ENCODE measurements at regions not wholly inside any gene's neighbourhood (a gene's known extent, or its start where the extent isn't known, plus 50 kb on each side); places are given as distances from the start of the nearest gene placed in this dataset.

DNA sequence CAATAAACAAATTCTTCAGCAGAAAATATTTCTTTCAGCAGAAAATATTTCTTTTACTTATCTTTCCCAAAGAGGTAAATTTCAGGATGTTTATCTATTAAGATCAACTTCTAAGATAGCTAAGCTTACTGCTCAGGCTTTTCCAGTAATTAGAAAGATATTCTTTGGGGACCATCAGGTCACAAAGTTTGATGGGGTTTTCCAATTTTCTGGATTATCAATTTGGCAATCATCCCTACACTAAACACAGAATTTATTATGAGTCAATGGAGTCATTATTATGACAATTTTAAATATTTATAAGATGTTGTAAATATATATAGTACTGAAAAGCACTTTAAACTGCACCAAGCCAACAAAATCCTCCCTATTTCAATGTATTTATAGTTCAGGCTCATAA lies 137.6 kb downstream of the AKAP11 start:
- Histone ChIP-seq H3K27me3 (ENCODE audit: insufficient read depth, low read depth) (no peaks in the 10 kb centered on the region), H3K4me2 (no peak overlapping the region), H3K27ac (no peak overlapping the region), H3K4me3 (IDR thresholded peaks at IDR 0.05; ENCODE audit: insufficient read depth, low read depth, low read length) (no peak overlapping the region), H3K79me2 (ENCODE audit: insufficient read depth, low read depth) (no peaks in the 10 kb centered on the region), H4K20me1 (ENCODE audit: insufficient read depth) (no peaks in the 10 kb centered on the region), H3K4me1 (ENCODE audit: low read depth, poor library complexity, severe bottlenecking) (no peaks in the 10 kb centered on the region), H3K36me3 (ENCODE audit: insufficient read depth) (no peaks in the 10 kb centered on the region), H2AFZ (ENCODE audit: low read depth) (no peak overlapping the region), H3K9ac (no peak overlapping the region)
- TF ChIP-seq, protein P1, sequence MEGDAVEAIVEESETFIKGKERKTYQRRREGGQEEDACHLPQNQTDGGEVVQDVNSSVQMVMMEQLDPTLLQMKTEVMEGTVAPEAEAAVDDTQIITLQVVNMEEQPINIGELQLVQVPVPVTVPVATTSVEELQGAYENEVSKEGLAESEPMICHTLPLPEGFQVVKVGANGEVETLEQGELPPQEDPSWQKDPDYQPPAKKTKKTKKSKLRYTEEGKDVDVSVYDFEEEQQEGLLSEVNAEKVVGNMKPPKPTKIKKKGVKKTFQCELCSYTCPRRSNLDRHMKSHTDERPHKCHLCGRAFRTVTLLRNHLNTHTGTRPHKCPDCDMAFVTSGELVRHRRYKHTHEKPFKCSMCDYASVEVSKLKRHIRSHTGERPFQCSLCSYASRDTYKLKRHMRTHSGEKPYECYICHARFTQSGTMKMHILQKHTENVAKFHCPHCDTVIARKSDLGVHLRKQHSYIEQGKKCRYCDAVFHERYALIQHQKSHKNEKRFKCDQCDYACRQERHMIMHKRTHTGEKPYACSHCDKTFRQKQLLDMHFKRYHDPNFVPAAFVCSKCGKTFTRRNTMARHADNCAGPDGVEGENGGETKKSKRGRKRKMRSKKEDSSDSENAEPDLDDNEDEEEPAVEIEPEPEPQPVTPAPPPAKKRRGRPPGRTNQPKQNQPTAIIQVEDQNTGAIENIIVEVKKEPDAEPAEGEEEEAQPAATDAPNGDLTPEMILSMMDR (conservative IDR thresholded peaks at IDR 0.05; ENCODE audit: low read depth, low read length) = no peak

DNA sequence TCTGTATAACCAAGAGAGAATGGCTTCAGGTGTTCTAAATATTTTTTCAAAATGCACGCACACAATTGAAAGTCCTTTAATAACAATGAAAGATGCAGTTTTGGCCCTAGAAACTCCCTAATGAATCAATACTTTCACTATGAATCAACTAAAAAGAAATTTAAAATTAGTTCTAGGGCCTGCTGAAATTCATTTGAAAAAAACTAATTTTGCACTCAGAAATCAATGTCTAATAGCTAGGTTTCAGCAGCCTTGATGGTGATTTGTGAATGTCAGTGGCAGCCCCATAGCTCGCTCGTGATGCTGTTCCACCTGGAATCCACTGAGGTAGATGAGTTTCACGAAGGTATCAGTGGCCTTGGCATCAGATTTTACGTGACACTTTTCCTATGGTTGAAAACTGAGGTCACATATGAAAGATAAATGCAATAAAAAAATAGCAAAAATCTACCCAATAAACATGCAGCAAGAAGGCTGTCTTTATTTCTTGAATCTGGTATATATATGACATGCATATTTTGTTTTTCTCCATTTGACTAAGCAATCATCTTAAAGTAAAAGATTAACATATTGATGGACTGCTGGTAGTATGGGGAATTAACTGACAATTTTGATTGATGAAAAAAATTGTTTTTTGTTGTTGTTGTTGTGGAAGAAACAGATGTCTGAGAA lies 141.0 kb downstream of the AKAP11 start:
- no peaks in the 10 kb centered on the region for H3K27me3 ChIP-seq (ENCODE audit: insufficient read depth, low read depth)
- H3K79me2 ChIP-seq (ENCODE audit: insufficient read depth, low read depth) = no peaks in the 10 kb centered on the region
- H3K9ac ChIP-seq = no peak overlapping the region
- no peak overlapping the region for H3K4me3 ChIP-seq (IDR thresholded peaks at IDR 0.05; ENCODE audit: insufficient read depth, low read depth, low read length)
- TF ChIP-seq, protein P1 (conservative IDR thresholded peaks at IDR 0.05; ENCODE audit: low read depth, low read length) = no peak
- no peak overlapping the region for H2AFZ ChIP-seq (ENCODE audit: low read depth)
- no peak overlapping the region for H3K27ac ChIP-seq
- no peaks in the 10 kb centered on the region for H3K4me1 ChIP-seq (ENCODE audit: low read depth, poor library complexity, severe bottlenecking)
- no peak overlapping the region for H3K4me2 ChIP-seq
- no peaks in the 10 kb centered on the region for H4K20me1 ChIP-seq (ENCODE audit: insufficient read depth)
- no peaks in the 10 kb centered on the region for H3K36me3 ChIP-seq (ENCODE audit: insufficient read depth)

GRCh38 chr13:42413484-42413815 lies 141.5 kb downstream of the AKAP11 start:
- no peak overlapping the region for H3K4me3 ChIP-seq (IDR thresholded peaks at IDR 0.05; ENCODE audit: insufficient read depth, low read depth, low read length)
- no peaks in the 10 kb centered on the region for H3K79me2 ChIP-seq (ENCODE audit: insufficient read depth, low read depth)
- no peak overlapping the region for H3K4me2 ChIP-seq
- no peaks in the 10 kb centered on the region for H3K27me3 ChIP-seq (ENCODE audit: insufficient read depth, low read depth)
- H3K36me3 ChIP-seq (ENCODE audit: insufficient read depth) = no peaks in the 10 kb centered on the region
- TF ChIP-seq, protein P1 (conservative IDR thresholded peaks at IDR 0.05; ENCODE audit: low read depth, low read length) = no peak
- H3K9ac ChIP-seq = no peak overlapping the region
- no peak overlapping the region for H2AFZ ChIP-seq (ENCODE audit: low read depth)
- H3K27ac ChIP-seq = no peak overlapping the region
- no peaks in the 10 kb centered on the region for H4K20me1 ChIP-seq (ENCODE audit: insufficient read depth)
- H3K4me1 ChIP-seq (ENCODE audit: low read depth, poor library complexity, severe bottlenecking) = no peaks in the 10 kb centered on the region

GRCh38 chr13:42417626-42418025 lies 145.7 kb downstream of the AKAP11 start:
- H3K4me3 ChIP-seq (IDR thresholded peaks at IDR 0.05; ENCODE audit: insufficient read depth, low read depth, low read length) = no peak overlapping the region
- H3K4me1 ChIP-seq (ENCODE audit: low read depth, poor library complexity, severe bottlenecking) = no peaks in the 10 kb centered on the region
- TF ChIP-seq, protein P1 (conservative IDR thresholded peaks at IDR 0.05; ENCODE audit: low read depth, low read length) = no peak
- no peak overlapping the region for H3K4me2 ChIP-seq
- no peaks in the 10 kb centered on the region for H3K27me3 ChIP-seq (ENCODE audit: insufficient read depth, low read depth)
- no peaks in the 10 kb centered on the region for H3K79me2 ChIP-seq (ENCODE audit: insufficient read depth, low read depth)
- H4K20me1 ChIP-seq (ENCODE audit: insufficient read depth) = no peaks in the 10 kb centered on the region
- H3K9ac ChIP-seq = no peak overlapping the region
- no peak overlapping the region for H2AFZ ChIP-seq (ENCODE audit: low read depth)
- H3K27ac ChIP-seq = no peak overlapping the region
- no peaks in the 10 kb centered on the region for H3K36me3 ChIP-seq (ENCODE audit: insufficient read depth)
